HG02588 (cell line): ENCODE measurements at regions not wholly inside any gene's neighbourhood (a gene's known extent, or its start where the extent isn't known, plus 50 kb on each side); places are given as distances from the start of the nearest gene placed in this dataset.

Experiments used
- ATAC-seq: cut with Tn5 transposase; IDR thresholded peaks from one replicate; pipeline ENCODE4 v1.9.1; 2021; ENCODE audit warnings: mild to moderate bottlenecking, moderate library complexity; ENCODE audit not compliant: unreplicated experiment

DNA sequence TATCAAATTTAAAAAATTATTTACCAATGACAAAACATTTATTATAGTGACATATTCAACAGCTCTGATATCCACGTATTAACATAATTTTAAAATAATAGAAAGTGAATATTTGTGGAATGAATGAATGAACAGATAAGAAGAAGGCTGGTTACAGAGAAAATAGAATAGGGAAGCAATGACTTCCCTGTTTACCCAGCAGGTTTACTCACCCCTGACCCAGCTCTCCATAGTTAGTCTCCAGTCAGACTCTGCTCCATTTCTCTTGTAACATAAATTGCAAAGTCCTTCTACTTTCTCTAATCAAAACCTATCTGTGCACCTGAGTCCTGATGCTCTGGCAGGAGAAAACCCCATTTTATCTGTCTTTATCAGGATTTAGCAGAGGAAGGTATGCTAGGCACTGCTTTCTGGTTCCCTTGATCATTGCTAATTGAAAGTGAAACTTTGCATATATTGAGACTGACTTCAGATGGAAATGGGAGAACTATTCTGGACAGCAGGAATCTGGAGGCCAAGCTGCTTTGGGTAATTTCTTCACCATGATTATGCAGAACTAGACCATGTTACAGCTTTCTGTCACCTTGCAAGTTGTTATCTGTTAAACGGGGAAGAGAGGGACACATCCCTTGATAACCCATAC is 363.0 kb downstream of the FAT4 start:
- no peak for ATAC-seq

DNA sequence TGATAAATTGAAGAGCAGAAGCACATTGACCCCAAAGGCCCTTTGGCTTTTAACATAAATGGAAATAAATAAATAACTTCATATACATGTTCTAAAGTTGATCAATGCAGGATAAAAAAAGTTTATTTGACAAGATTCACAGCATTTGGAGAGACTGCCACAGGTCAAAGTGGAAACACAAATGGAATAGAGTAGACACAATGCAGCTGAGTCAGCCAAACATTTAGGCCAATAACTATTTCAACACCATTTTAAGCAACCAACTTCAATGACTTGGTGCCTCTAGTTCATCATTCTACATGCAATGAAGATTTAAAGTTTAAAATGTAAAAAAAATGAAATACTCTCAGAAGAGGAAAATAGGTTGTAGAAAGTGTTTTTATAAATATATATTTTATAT is 365.2 kb downstream of the FAT4 start:
- ATAC-seq = no peak

DNA sequence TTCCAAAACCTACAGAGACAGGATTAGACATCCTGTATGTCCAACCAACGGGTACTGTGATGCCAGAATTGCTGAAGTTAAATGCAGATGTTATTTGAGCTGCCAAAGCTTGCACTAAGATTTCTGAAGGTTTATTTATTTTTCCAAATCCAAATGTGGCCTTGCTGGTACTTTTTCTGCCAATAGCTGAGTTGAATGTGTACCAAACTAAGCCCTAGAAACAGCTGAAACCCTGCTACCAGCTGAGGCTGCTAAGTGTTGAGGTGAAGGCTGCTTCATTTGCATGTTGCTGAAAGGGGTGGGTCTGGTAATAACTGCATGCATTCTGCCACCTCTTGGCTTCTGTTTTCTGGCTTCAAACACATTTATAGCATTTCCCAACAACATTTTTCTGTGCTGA is 366.5 kb downstream of the FAT4 start:
- no peak for ATAC-seq

DNA sequence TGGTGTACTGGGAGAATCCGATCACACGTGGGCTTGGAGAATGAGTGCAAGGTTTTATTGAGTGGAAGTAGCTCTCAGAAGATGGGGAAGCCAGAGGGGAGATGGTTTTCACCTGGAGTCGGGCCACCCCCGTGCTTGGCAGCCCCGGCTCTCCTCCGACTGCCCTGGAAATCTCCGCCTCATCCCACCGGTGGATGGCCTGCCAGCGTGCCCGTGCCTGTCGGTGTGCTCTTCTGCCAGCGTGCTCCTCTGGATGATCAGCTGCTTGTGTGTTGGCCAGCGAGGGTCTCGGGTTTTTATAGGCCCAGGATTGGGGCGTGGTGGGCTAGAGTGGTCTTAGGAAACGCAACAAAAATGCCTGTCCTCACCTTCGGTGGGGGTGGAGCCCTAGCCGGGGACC is 368.0 kb downstream of the FAT4 start:
- ATAC-seq = no peak

DNA sequence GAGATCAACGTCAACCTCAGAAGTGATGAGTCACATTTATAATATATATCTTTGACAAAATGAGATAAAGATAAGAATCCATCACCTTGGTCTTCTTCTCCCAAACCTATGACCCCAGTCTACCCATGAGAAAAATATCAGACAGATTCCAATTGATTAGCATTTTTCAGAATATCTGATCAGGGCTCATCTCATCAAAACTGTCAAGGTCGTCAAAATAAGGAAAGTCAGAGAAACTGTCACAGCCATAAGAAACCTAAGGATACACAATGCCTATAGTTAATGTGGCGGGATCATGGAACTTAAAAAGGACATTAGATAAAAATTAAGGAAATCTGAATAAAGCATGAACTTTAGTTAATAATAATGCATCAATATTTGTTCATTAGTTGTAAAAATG is 374.1 kb downstream of the FAT4 start:
- ATAC-seq = no peak

DNA sequence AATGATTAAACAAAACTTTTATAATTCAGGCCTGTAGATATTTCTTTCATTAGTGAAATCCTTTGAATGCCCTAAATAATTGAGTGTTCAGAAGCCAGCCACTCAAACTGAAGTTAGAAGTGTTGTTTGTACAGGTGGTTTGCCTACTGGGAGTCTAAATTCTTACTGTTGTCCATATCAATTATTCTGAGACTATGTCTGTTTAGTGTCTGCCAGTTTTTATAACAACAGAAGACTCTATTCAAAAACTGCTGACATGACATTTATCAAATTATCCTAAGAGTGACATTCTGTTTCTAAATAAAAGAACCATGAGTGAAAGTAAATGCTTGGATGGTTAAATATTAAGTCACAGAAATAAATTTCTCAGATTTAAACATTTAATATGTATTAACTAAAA is 375.1 kb downstream of the FAT4 start:
- no peak for ATAC-seq

DNA sequence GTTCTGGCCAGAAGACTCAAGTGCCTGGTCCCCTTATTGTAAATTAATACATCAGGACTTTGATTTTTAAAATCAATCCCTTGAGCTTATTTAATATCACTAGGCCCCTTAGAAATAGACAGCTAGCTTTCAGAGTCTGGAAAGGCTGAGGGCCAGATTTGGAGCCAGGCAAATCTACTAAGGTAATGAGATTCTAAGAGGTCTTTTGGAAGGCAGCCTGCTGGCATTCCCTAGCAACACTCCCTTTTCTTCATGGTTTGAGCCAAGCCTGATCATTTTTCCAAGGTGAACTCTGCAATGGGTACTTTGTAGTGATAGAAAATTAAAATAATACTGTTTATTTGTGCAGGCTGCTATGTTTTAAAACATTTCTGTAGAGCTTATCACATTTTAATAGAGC is 378.5 kb downstream of the FAT4 start:
- ATAC-seq = no peak

DNA sequence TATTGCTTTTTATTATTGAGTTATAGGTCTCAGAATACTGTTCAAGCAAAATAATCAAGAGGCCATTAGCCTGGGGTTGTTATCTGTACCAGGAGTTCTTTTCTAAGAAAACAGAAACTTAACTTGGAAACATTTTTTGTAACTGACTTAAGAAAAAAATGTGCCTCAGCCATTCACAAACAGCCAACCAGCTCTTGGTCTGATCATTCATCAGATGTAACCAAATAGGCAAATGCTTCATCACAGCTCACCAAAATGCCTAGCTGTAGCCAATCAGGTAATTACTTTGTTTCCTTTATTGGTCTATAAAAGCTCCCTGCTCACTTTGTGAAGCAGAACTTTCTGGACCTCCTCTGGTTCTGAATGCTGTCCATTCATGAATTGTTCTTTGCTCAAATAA is 387.7 kb downstream of the FAT4 start:
- ATAC-seq = no peak

DNA sequence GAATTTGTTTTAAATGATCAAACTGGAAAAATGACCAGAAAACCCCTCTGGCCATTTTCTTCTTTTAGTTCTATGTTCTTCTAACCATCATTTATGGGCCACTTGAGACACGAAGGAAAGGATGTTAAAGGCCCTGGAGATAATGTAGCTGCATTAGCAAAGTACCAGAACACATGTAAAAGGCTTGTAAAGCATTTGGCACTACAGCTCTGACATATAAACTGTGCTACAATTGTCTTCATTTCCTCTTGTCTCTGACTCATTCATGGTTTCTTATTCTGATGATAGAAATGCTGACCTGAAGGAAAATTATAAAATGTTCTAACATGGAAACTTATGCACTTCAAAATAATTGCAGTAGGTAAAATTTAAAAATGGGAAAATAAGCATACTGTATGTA is 388.7 kb downstream of the FAT4 start:
- ATAC-seq = no peak

DNA sequence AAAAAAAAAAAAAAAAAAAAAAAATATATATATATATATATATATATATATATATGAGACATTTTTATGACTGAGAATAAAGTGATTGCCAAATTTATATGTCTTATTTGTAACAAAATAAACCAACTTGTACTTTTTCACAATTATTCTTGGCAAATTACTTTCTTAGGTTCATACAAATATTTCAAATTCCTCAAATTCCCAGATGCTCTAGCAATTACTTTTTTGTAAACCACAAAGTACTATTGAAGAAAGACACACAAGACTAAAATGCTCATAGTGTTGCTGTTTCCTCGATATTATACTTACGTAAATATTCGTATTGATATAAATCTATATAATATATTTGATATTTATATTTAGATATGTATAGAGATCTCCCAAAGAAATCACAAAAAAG is 390.0 kb downstream of the FAT4 start:
- no peak for ATAC-seq

DNA sequence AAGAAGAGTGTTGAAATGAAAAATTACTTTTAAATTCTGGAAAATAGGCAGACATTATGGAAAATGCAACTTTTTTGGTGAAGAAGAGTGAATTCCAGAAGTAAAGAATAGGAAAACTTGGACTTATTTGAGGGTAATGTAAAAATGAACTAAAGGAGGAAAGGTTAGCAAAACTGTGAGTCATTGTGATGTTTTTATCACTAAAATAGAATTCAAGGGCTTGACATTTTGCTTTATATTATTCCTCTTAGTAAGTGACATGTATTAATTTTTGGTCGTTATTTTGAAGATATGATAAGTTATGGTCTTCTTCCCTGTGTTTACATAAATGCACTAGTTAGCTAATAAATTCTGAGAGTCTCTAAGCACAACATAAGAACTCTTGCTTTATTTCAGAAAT is 390.9 kb downstream of the FAT4 start:
- no peak for ATAC-seq

DNA sequence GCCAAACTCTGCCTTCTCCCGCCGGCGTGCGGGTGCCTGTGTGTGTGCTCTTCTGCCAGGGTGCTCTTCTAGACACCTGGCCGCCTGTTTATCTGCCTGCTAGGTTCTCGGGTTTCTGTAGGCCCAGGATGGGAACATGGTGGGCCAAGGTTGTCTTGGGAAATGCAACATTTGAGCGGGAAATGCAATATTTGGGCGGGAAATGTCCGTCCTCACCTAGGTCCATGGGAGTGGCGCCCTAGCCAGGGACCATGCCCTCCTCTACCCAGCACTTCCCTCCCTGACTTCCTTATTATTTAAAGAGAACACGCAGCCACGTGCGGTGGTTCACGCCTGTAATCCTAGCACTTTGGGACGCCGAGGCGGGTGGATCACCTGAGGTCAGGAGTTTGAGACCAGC is 392.6 kb downstream of the FAT4 start:
- no peak for ATAC-seq

DNA sequence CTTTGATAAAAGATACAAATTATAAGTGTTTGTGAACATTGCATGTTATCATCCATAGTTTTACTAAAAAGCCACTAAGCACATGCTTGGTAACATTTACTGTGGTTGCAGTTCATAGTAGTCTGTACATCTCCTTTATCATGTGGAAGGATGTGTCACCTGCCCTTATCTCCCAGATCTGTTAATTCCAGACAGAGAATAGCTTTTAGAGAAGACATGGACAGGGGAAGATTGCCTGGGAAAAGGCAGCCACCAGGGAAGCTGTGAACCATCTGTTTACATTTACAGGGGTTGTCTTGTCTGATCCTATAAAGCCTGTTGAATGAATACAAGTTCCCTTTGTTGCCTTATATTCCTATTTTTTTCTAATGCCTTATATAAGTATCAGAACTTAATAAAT is 396.0 kb downstream of the FAT4 start:
- ATAC-seq = no peak

DNA sequence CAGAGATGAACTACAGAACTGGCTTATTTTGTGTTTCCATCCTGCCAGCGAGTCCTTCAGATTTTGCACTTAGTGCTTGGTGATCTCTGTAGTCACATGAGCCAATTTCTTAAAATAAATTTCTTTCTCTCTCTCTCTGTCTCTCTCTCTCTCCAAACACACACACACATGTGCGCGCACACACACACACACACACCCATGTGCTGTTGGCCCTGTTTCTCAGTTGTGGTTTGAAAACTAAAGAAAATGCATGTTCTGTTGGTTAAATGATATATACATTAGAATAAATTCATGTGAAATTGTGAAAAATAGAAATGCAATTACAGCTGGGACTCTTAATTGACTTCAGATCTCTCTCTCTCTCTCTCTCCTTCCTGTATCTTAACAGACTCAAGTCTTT is 399.3 kb downstream of the FAT4 start:
- ATAC-seq = no peak

DNA sequence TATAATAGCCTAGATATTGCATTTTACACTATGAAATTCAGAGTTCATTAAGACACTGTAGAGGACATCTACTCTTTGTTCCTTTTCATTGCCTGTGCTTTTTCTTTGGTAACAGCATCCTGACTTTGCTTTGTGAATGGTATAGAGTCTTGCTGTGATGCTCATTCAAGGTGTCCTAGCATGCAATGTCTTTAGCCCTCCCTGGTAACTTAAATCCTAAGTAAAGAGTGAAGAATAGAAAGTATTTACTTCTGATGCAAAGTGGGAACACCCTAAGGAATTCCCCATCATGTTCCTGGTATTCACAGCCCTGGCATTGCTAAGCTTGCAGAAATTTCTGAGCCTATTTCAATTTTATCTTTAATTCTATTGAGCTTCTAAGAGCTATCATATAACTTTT is 400.1 kb downstream of the FAT4 start:
- ATAC-seq = no peak

DNA sequence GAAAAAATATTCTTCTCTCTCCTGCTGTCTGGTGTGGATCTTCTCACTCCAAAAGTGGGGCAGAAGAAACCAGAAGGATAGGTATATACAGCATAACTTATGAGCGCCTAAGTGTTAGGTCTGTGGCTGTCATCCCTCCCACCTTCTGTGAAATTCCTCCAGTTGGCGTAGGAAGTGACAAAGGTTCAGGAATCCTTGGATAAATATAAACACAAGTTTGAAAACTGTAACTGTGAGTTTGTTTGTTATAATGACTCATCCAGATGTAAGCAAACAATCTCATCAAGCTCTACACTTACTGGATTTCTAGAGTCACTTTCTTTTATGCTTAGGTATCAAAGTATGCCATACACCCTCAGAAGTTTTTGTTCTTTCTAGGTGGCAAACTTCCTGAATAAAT is 405.2 kb downstream of the FAT4 start:
- ATAC-seq = no peak

DNA sequence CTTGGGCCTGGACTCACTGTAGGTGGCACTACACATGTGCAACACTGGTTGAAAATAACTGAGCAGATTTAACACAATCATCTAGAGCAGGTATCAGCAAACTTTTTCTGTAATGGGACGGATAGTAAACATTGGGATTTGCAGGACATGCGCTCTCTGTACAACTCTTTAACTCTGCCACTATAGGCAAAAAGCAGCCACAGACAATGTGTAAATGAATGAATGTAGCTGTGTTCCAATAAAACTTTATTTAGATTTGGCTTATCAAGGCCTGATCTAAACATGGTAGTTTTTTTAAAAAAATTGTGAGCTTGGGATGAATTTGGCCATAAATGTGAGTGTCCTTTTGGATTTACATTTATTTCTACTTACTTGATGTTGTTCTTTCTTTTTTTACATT is 407.3 kb downstream of the FAT4 start:
- ATAC-seq = no peak

DNA sequence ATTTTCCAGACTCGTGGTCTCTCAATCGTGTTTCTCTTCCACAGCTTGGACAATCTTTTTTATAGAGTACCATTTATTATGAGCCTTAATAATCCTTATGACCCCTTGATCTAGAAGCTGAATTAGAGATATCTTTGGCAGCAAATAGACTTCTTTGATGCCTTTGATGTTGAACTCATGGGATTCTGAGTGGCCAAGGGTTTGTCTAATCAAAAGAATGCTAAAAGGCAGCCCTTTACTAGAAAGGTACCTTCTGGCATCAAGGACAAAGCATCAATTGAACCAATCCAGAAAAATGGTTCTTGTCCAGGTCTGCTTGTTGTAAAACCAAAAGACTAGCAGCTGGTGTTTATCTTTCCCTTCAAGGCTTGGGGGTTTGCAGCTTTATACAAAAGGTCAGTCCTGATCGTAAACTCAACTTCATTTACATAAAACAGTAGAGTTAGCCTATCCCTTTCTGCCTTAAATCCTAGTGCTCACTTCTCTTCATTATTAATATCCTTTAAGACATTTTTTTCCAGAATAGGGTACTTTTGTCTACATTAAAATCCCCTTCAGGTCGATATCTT is 411.3 kb downstream of the FAT4 start:
- no peak for ATAC-seq

DNA sequence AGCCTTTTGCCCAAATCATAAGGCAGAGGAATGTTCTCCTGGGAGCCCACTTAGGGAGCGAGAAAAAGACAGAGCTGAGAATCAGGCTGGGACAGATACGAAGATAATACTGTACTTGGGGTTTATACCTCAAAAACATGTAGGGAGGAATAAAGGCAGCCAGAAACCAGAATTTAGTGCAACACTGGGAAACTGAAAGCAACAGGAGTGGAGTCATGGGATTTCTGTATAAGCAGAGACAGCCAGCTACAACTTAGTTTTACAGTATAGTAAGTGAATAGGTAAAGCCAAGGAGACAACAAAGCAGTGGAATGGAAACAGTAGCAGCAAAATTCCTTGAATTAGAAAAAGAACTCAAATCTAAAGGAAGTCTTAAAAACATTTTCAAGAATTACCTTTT is 413.2 kb downstream of the FAT4 start:
- ATAC-seq = no peak

DNA sequence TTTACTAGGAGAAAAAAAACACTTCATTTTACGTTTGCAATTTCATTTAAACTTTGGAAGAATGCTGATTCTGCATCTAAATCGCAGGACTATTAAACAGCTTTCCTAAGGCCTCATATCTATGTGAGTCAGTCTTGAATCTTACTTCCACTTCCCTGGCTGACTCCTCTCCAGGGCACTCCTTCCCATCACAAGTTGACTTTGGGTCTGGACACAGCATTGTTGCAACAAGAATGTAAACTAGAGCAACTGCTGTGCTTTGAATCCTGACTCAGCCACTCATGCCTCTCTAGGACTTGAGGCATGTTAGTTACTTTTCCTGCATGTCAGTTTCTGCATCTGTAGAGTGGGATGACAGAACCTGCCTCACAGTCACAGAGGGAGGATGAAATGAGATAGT is 413.8 kb downstream of the FAT4 start:
- ATAC-seq = no peak

DNA sequence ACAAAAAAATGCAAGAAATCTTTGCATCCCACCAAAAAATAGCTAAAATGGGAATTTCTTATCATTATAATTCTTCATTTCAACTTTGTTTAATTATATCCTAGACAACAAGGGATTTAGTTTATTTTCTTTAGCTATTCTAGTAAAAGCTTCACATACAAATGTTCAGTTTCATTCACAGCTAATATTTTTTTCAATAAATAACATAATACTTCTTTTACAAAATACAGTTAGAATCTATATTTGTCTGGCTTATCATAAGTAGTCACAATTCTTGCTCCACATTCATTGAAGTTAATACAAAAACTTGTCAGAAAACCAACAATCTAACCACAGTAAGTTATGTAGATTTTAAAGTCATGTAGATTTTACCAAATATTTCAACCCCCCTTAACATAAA is 414.4 kb downstream of the FAT4 start:
- ATAC-seq = no peak

DNA sequence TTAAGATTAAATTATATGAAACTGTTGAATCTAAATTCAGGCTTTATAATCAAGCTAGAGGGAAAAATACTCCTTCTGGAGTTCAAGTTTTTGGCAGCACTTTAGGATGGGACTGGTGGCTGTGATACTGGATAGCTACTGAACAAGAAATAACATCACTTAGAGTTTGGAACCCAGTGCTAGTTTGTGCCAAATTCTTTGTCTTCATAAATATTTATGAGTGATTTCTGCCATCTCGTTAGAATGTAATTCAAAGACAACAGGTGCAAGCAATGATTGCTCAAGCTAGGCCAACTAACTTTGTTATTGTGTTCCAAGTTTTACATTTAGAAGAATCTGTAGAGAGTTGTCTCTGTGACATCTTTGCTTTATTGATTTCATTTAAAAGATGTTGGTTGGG is 417.9 kb downstream of the FAT4 start:
- no peak for ATAC-seq

DNA sequence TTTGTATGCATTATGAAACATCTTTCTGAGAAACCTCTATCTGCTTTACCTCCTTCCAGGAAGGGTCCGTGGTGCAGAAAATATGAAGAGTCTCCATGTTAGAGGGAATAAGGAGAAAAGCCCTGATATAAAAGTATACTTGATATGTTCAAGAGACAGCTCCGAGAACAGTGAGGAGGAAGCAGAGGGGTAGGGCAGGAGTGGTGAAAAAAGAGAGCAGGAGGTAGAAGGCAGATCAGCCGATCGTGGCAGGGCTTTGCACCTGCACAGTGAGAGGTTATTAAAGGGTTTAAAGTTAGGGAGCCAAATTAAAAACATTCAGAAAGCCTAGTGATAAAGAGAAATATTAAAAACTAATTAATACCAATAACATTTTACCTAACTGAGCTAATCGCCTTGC is 419.7 kb downstream of the FAT4 start:
- ATAC-seq = no peak
